Muscle layer of colon (tissue), 2 donors: ENCODE measurements at regions not wholly inside any gene's neighbourhood (a gene's known extent, or its start where the extent isn't known, plus 50 kb on each side); places are given as distances from the start of the nearest gene placed in this dataset.

ENCODE experiments used
- H3K27ac ChIP-seq: one replicate; pipeline ENCODE4 v1.7.0; 2013; ENCODE audit warnings: low read depth, mild to moderate bottlenecking, low read length, moderate library complexity
- H3K27me3 ChIP-seq, 2 donors: one replicate each; pipeline ENCODE4 v1.7.0; 2013; ENCODE audit warnings: low read length in 2 of 2, mild to moderate bottlenecking in 2 of 2; ENCODE audit not compliant: insufficient read depth in 2 of 2, control insufficient read depth in 1 of 2
- H3K36me3 ChIP-seq: one replicate; pipeline ENCODE4 v1.7.0; 2013; ENCODE audit warnings: mild to moderate bottlenecking, low read length; ENCODE audit not compliant: insufficient read depth
- H3K4me1 ChIP-seq: one replicate; pipeline ENCODE4 v1.7.0; 2013; ENCODE audit warnings: mild to moderate bottlenecking, low read length; ENCODE audit not compliant: insufficient read depth
- H3K4me3 ChIP-seq, 2 donors: one replicate each; pipeline ENCODE4 v1.7.0; 2013; ENCODE audit warnings: low read length in 2 of 2, low read depth in 1 of 2, mild to moderate bottlenecking in 1 of 2, moderate library complexity in 1 of 2
- H3K9ac ChIP-seq: one replicate; pipeline ENCODE4 v1.7.0; 2013; ENCODE audit warnings: low read length
- H3K9me3 ChIP-seq: one replicate; pipeline ENCODE4 v1.7.0; 2013; ENCODE audit warnings: mild to moderate bottlenecking, low read length
- donor health status: abdominal sarcoma.
- donor health status: Adenocarcinoma of cecum.

- H3K27ac ChIP-seq, result no peak overlapping the region
- peaks cover 5% of the 10 kb centered on the region for H3K4me1 ChIP-seq
- H3K36me3 ChIP-seq, result no peaks in the 10 kb centered on the region
- H3K9ac ChIP-seq, result no peak overlapping the region
- H3K9me3 ChIP-seq, result no peaks in the 10 kb centered on the region
- H3K4me3 ChIP-seq, result no peak overlapping the region
- H3K27me3 ChIP-seq, result no peaks in the 10 kb centered on the region
Observed at GRCh38 chr15:81506936-81507335, 132.9 kb upstream of the TMC3 start.

DNA sequence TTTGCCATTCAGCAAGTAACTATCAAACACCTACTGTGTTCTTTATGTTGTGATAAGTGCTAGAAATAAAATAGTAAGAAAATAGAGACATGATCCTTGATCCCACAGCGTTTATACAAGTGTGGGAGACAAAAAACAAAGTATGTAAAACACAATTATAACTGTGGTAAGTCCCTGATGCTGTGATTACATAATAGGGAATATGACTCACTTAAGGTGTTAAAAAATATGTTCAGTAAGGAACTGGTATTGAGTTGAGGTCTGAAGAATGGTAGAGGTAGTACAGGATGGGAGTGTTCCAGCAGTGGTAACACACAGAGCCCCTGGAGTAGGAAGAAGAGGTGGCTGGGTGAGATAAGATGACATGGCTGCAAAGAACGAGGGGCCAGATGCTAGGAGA lies 132.1 kb upstream of the TMC3 start:
- Histone ChIP-seq H3K4me1 (peaks cover 3% of the 10 kb centered on the region), H3K27me3 (no peaks in the 10 kb centered on the region), H3K9me3 (no peaks in the 10 kb centered on the region), H3K9ac (no peak overlapping the region), H3K27ac (no peak overlapping the region), H3K36me3 (no peaks in the 10 kb centered on the region), H3K4me3 (no peak overlapping the region)

DNA sequence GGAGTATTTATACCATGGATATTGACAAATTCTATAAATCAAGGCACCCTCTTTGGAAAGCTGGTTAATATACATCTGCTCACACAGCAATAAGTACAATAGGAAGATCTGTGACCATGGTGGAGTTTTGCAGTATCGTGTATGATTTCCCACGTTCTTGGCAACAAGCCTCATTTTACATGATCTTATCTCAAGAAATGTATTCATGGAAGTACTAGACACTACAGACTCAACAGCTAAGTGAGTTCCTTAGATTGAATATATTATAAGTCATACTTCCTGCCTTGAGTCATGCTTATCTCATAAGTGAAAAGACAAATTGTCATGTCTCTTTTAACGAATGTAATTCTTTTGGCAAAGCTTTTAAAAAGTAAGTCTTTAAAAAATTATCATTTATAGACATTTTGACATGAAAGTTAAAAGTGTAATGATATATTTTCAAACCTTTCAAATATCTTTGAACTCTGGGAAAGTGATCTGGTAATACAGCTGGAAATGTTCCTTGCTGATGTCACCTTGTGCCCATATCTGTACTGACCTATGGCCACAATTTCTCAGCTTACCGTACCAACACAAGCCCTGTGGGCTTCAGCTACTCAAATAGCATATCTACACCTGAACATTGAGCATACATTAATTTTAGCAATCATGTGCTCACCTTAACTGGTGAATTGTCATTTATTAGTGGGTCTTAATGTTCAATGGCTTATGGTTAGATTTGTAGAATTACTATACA lies 130.3 kb upstream of the TMC3 start:
- no peaks in the 10 kb centered on the region for H3K27me3 ChIP-seq
- no peak overlapping the region for H3K9ac ChIP-seq
- no peaks in the 10 kb centered on the region for H3K4me1 ChIP-seq
- H3K27ac ChIP-seq, result no peak overlapping the region
- H3K4me3 ChIP-seq, result no peak overlapping the region
- no peaks in the 10 kb centered on the region for H3K36me3 ChIP-seq
- H3K9me3 ChIP-seq, result no peaks in the 10 kb centered on the region

DNA sequence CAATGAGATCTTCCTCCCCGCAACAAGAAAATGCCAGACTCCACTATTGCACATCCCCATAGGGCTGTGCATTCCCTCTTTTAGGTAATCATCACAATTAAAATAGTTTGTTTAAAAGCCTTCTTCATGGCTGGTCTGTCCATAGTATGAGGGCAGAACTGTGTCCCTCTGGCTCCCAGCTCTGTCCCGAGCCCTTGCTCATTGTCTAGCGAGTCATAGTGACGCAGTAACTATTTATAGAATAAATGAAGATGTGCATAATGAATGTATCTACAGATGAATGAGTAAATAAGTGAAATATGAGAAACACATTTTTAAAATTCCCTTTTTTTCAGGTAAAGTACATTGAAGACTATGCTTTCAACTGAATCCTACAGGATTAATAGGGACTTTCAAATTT lies 128.4 kb upstream of the TMC3 start:
- no peak overlapping the region for H3K4me3 ChIP-seq
- no peak overlapping the region for H3K27ac ChIP-seq
- H3K27me3 ChIP-seq, result no peaks in the 10 kb centered on the region
- H3K4me1 ChIP-seq, result no peaks in the 10 kb centered on the region
- H3K9me3 ChIP-seq, result no peaks in the 10 kb centered on the region
- H3K9ac ChIP-seq, result no peak overlapping the region
- no peaks in the 10 kb centered on the region for H3K36me3 ChIP-seq

DNA sequence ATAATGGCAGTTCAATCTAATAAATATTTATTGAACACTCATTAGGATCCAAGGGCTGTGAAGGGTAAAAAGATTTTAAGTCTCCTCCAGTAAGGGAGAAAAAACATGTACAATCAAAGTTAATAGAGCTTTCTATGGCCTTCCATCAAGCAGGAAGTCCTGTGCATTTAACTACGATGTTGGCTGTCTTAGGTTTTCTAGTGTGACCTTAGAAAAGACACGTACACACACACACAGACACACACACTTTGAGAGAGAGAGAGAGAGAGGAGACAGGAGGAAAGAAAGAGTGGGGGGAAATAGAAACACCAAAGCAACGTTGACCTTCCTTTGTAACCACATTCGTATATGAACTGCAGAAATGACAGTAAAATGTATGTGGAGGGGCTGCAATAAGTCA lies 126.1 kb upstream of the TMC3 start:
- Histone ChIP-seq H3K27ac (no peak overlapping the region), H3K9me3 (no peaks in the 10 kb centered on the region), H3K4me1 (no peaks in the 10 kb centered on the region), H3K4me3 (no peak overlapping the region), H3K9ac (no peak overlapping the region), H3K27me3 (no peaks in the 10 kb centered on the region), H3K36me3 (no peaks in the 10 kb centered on the region)

GRCh38 chr15:81498294-81498693 lies 124.3 kb upstream of the TMC3 start:
- Histone ChIP-seq H3K4me3 (no peak overlapping the region), H3K4me1 (no peaks in the 10 kb centered on the region), H3K9me3 (no peaks in the 10 kb centered on the region), H3K27me3 (no peaks in the 10 kb centered on the region), H3K27ac (no peak overlapping the region), H3K9ac (no peak overlapping the region), H3K36me3 (no peaks in the 10 kb centered on the region)

- Histone ChIP-seq H3K27me3 (no peaks in the 10 kb centered on the region), H3K4me3 (no peak overlapping the region), H3K36me3 (no peaks in the 10 kb centered on the region), H3K9me3 (no peaks in the 10 kb centered on the region), H3K4me1 (no peaks in the 10 kb centered on the region), H3K9ac (no peak overlapping the region), H3K27ac (no peak overlapping the region)
Observed at GRCh38 chr15:81497238-81497637, 123.2 kb upstream of the TMC3 start.

DNA sequence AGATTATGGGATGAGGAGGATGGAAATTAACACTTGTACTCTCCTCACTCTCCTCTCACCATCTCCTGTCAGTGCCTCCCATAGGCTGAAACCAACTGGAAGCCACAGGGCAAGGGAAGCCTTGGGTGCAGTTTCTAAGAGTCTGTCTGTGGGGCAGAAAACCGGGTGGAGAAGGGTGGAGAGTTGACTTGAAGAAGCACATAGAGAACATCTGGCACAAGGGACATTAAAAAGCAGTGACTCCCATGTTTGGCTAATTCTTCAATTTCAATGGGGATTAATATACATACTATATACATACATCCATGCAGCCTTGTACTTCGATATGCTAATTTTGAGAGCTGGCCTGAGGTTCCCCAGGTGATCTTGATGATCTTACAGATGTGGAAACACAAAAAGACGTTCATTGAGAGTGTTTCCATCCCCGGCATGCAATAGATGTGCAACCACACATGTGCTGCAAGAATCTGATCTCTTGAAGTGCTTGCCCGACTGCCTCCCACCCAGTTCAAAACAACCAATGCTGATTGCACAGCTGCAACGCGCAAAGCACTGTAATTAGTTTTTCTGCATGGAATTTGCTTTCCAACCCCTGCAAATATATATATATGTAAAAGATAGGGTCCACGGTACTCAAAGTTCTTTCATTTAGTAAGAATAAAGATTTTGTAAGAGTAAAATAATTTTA lies 121.9 kb upstream of the TMC3 start:
- no peak overlapping the region for H3K27ac ChIP-seq
- no peaks in the 10 kb centered on the region for H3K9me3 ChIP-seq
- H3K4me1 ChIP-seq, result no peaks in the 10 kb centered on the region
- H3K27me3 ChIP-seq, result no peaks in the 10 kb centered on the region
- no peak overlapping the region for H3K4me3 ChIP-seq
- no peaks in the 10 kb centered on the region for H3K36me3 ChIP-seq
- no peak overlapping the region for H3K9ac ChIP-seq

- Histone ChIP-seq H3K9me3 (no peaks in the 10 kb centered on the region), H3K36me3 (no peaks in the 10 kb centered on the region), H3K27me3 (no peaks in the 10 kb centered on the region), H3K9ac (no peak overlapping the region), H3K4me1 (no peaks in the 10 kb centered on the region), H3K27ac (no peak overlapping the region), H3K4me3 (no peak overlapping the region)
Observed at GRCh38 chr15:81492969-81493645, 119.1 kb upstream of the TMC3 start.

DNA sequence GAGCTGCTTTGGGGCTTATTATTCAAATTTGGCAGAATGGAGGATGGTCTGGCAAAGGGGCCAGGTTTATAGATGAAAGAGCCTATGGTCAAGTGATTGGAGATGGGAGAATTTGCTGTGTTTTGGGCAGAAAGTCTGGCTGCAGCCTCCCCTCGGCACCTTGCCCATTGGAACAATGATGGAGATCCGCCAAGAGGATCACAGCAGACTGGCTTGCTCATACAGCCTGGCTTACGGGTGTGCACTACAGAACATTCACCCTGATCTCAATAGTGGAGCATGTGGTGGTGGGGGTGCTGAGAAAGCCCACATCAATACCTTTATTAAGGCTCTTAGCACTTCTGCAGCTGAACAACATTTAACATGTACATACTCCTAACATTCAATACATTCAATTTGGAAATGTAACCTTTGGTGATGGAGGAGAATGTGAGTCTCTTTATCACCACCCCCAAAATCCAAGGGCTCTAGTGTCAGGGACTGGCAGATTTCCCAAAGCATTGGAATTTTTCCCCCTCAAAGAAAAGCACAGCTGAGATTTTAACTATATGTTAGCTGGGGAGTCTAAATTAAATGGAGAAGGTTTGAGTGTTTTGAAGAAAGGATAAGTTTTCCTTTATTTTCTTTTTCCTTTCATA lies 118.4 kb upstream of the TMC3 start:
- no peaks in the 10 kb centered on the region for H3K9me3 ChIP-seq
- H3K4me3 ChIP-seq, result no peak overlapping the region
- no peaks in the 10 kb centered on the region for H3K27me3 ChIP-seq
- no peak overlapping the region for H3K27ac ChIP-seq
- H3K9ac ChIP-seq, result no peak overlapping the region
- H3K36me3 ChIP-seq, result no peaks in the 10 kb centered on the region
- no peaks in the 10 kb centered on the region for H3K4me1 ChIP-seq

- Histone ChIP-seq H3K27ac (no peak overlapping the region), H3K9ac (no peak overlapping the region), H3K27me3 (no peaks in the 10 kb centered on the region), H3K4me3 (no peak overlapping the region), H3K36me3 (no peaks in the 10 kb centered on the region), H3K4me1 (no peaks in the 10 kb centered on the region), H3K9me3 (no peaks in the 10 kb centered on the region)
Observed at GRCh38 chr15:81491414-81492096, 117.5 kb upstream of the TMC3 start.
